ENCODE measurements at regions not wholly inside any gene's neighbourhood (a gene's known extent, or its start where the extent isn't known, plus 50 kb on each side); places are given as distances from the start of the nearest gene placed in this dataset.

- TF ChIP-seq CTCF (IDR thresholded peaks at IDR 0.05) (no peak), POLR2A (IDR thresholded peaks at IDR 0.05) (no peak), POLR2AphosphoS5 (IDR thresholded peaks at IDR 0.05) (no peak)
Observed at GRCh38 chr18:41703744-41704530, 251.1 kb upstream of the PIK3C3 start.

All from sigmoid colon (tissue), 4 donors.